Small intestine (tissue), 7 donors: ENCODE measurements at regions not wholly inside any gene's neighbourhood (a gene's known extent, or its start where the extent isn't known, plus 50 kb on each side); places are given as distances from the start of the nearest gene placed in this dataset.

Experiments used
- DNase-seq, 2 donors: peaks; one replicate each; pipeline versions ENCODE4 v3.0.0 to v3.0.0-alpha.2; 2013
- FAIRE-seq: peaks from 2 replicates; lab custom pipeline; 2012; peaks lifted over from hg19 to GRCh38; lab: Jason Lieb, UNC
- H3K27ac ChIP-seq, 3 donors: one replicate each; pipeline ENCODE4 v1.5.1; 2013; ENCODE audit warnings: low read length in 2 of 3, mild to moderate bottlenecking in 2 of 3, control low read depth in 1 of 3, inconsistent platforms in 1 of 3, low read depth in 1 of 3, moderate library complexity in 1 of 3
- H3K27me3 ChIP-seq, 3 donors: one replicate each; pipeline ENCODE4 v1.6.1; 2013; ENCODE audit warnings: low read length in 3 of 3, inconsistent platforms in 1 of 3; ENCODE audit not compliant: control insufficient read depth in 3 of 3, insufficient read depth in 3 of 3
- H3K36me3 ChIP-seq, 3 donors: one replicate each; pipeline ENCODE4 v1.6.1; 2013; ENCODE audit warnings: low read length in 3 of 3, inconsistent platforms in 1 of 3, low read depth in 1 of 3, mild to moderate bottlenecking in 1 of 3, moderate library complexity in 1 of 3; ENCODE audit not compliant: control insufficient read depth in 3 of 3, insufficient read depth in 2 of 3
- H3K4me1 ChIP-seq, 3 donors: one replicate each; pipeline ENCODE4 v1.6.1; 2013; ENCODE audit warnings: low read length in 2 of 3, inconsistent platforms in 1 of 3, low read depth in 1 of 3, mild to moderate bottlenecking in 1 of 3, moderate library complexity in 1 of 3; ENCODE audit not compliant: control insufficient read depth in 3 of 3, insufficient read depth in 2 of 3
- H3K4me3 ChIP-seq, 3 donors: one replicate each; pipeline ENCODE4 v1.5.1; 2013; ENCODE audit warnings: low read length in 3 of 3, control low read depth in 1 of 3, inconsistent platforms in 1 of 3, low read depth in 1 of 3, mild to moderate bottlenecking in 1 of 3, moderate library complexity in 1 of 3
- H3K9me3 ChIP-seq, 2 donors: one replicate each; pipeline ENCODE4 v1.6.1; 2013; ENCODE audit warnings: low read depth in 1 of 2, low read length in 1 of 2; ENCODE audit not compliant: control insufficient read depth in 2 of 2, insufficient read depth in 1 of 2
- WGBS, 3 donors: extraction: QIAGEN DNeasy Blood & Tissue Kit; methylation state at CpG; one replicate each; pipeline ENCODE4 v1.1.7; 2013; 5-methylcytosine and 5-hydroxymethylcytosine counted together
- donor health status: healthy with polysubstance abuse.
- donor health status: control.
- donor health status: control.
- donor health status: Bipolar disorder and iron deficiency.
- donor health status: healthy.

GRCh38 chr10:56975513-56975912, 614.5 kb upstream of the ZWINT start:
- Histone ChIP-seq H3K27ac (no peak overlapping the region), H3K4me1 (no peaks in the 10 kb centered on the region), H3K9me3 (no peaks in the 10 kb centered on the region), H3K36me3 (no peaks in the 10 kb centered on the region), H3K27me3 (no peaks in the 10 kb centered on the region), H3K4me3 (no peak overlapping the region)
- no peak for DNase-seq
- 74 to 83% (median 79%) methylated on average over 2 of the region's 2 CpGs for WGBS, 3 donors
- no peak for FAIRE-seq

GRCh38 chr10:56973766-56974165, 612.7 kb upstream of the ZWINT start:
- no peaks in the 10 kb centered on the region for H3K36me3 ChIP-seq
- H3K9me3 ChIP-seq, result no peaks in the 10 kb centered on the region
- no peaks in the 10 kb centered on the region for H3K27me3 ChIP-seq
- H3K27ac ChIP-seq, result no peak overlapping the region
- no peaks in the 10 kb centered on the region for H3K4me1 ChIP-seq
- no peak for DNase-seq
- H3K4me3 ChIP-seq, result no peak overlapping the region
- no peak for FAIRE-seq

GRCh38 chr10:56943221-56943755, 582.2 kb upstream of the ZWINT start:
- FAIRE-seq (no peak), DNase-seq (no peak)
- Histone ChIP-seq H3K4me3 (no peak overlapping the region), H3K27ac (no peak overlapping the region), H3K27me3 (no peaks in the 10 kb centered on the region), H3K4me1 (no peaks in the 10 kb centered on the region), H3K9me3 (peaks cover 0 to 4% of the 10 kb centered on the region in 2 donors), H3K36me3 (no peaks in the 10 kb centered on the region)
- 50 to 70% (median 69%) methylated on average over 2 of the region's 2 CpGs for WGBS, 3 donors

- Histone ChIP-seq H3K27ac (no peak overlapping the region), H3K4me3 (no peak overlapping the region), H3K27me3 (no peaks in the 10 kb centered on the region), H3K36me3 (no peaks in the 10 kb centered on the region), H3K9me3 (peaks cover 1 to 15% of the 10 kb centered on the region in 2 donors), H3K4me1 (no peaks in the 10 kb centered on the region)
- 68 to 79% (median 70%) methylated on average over 4 of the region's 4 CpGs for WGBS, 3 donors
- no peak for FAIRE-seq
- no peak for DNase-seq
Measured at GRCh38 chr10:56934515-56934914, 573.5 kb upstream of the ZWINT start.

- H3K27me3 ChIP-seq, result no peaks in the 10 kb centered on the region
- H3K4me1 ChIP-seq, result no peaks in the 10 kb centered on the region
- DNase-seq (no peak), FAIRE-seq (no peak)
- H3K9me3 ChIP-seq, result peaks cover 0 to 3% of the 10 kb centered on the region in 2 donors
- H3K36me3 ChIP-seq, result no peaks in the 10 kb centered on the region
- no peak overlapping the region for H3K27ac ChIP-seq
- no peak overlapping the region for H3K4me3 ChIP-seq
- 85 to 98% (median 86%) methylated on average over 1 of the region's 1 CpG for WGBS, 3 donors
Measured at GRCh38 chr10:56928714-56929113, 567.7 kb upstream of the ZWINT start.

- Histone ChIP-seq H3K4me1 (no peaks in the 10 kb centered on the region), H3K4me3 (no peak overlapping the region), H3K36me3 (no peaks in the 10 kb centered on the region), H3K27me3 (no peaks in the 10 kb centered on the region), H3K9me3 (peaks cover 0 to 7% of the 10 kb centered on the region in 2 donors), H3K27ac (no peak overlapping the region)
- 81 to 86% (median 84%) methylated on average over 2 of the region's 2 CpGs for WGBS, 3 donors
- no peak for DNase-seq
- no peak for FAIRE-seq
Measured at GRCh38 chr10:56927701-56928100, 566.6 kb upstream of the ZWINT start.

- 86 to 88% (median 88%) methylated on average over 11 of the region's 11 CpGs for WGBS, 3 donors
Measured at GRCh38 chr10:56920601-56921261, 559.7 kb upstream of the ZWINT start.

GRCh38 chr10:56912043-56912442, 551.0 kb upstream of the ZWINT start:
- H3K4me3 ChIP-seq, result no peak overlapping the region
- H3K9me3 ChIP-seq, result no peaks in the 10 kb centered on the region
- DNase-seq (no peak), FAIRE-seq (no peak)
- H3K36me3 ChIP-seq, result no peaks in the 10 kb centered on the region
- H3K27me3 ChIP-seq, result no peaks in the 10 kb centered on the region
- 67 to 80% (median 75%) methylated on average over 2 of the region's 2 CpGs for WGBS, 3 donors
- H3K4me1 ChIP-seq, result no peaks in the 10 kb centered on the region
- H3K27ac ChIP-seq, result no peak overlapping the region

More at GRCh38 chr10:56920601-56921261, 559.7 kb upstream of the ZWINT start:
- no peaks in the 10 kb centered on the region for H3K36me3 ChIP-seq
- no peak for FAIRE-seq
- DNase-seq, result no peak
- H3K27me3 ChIP-seq, result no peaks in the 10 kb centered on the region
- H3K9me3 ChIP-seq, result peaks cover 0 to 7% of the 10 kb centered on the region in 2 donors
- no peak overlapping the region for H3K27ac ChIP-seq
- H3K4me1 ChIP-seq, result no peaks in the 10 kb centered on the region
- no peak overlapping the region for H3K4me3 ChIP-seq

GRCh38 chr10:56905051-56905450, 544.0 kb upstream of the ZWINT start:
- DNase-seq, result no peak
- Histone ChIP-seq H3K36me3 (no peaks in the 10 kb centered on the region), H3K9me3 (no peaks in the 10 kb centered on the region), H3K4me3 (no peak overlapping the region), H3K4me1 (no peaks in the 10 kb centered on the region), H3K27me3 (no peaks in the 10 kb centered on the region), H3K27ac (no peak overlapping the region)
- FAIRE-seq, result no peak
